Right lobe of liver (tissue), 4 donors: ENCODE measurements at regions not wholly inside any gene's neighbourhood (a gene's known extent, or its start where the extent isn't known, plus 50 kb on each side); places are given as distances from the start of the nearest gene placed in this dataset.

Experiments used
- POLR2A ChIP-seq: fragments of 450-650 bp; IDR thresholded peaks from one replicate; pipeline ENCODE4 v1.6.1; 2017; ENCODE audit warnings: antibody characterized with exemption, mild to moderate bottlenecking
- TF ChIP-seq, protein P1 (sequence below), 4 donors: fragments of 200-600 bp in 3 of 4; fragments of 450-650 bp in 1 of 4; IDR thresholded peaks; one replicate each; pipeline versions ENCODE4 v1.5.1 to v1.8.0; 2016 to 2022; ENCODE audit warnings: antibody characterized with exemption in 4 of 4, mild to moderate bottlenecking in 2 of 4
- donor health status: DM: no; HTN: no; CAD: no.
- donor health status: DM: no; HTN: no; CAD: no.
- donor health status: DM: no; HTN: yes; CAD: no.

DNA sequence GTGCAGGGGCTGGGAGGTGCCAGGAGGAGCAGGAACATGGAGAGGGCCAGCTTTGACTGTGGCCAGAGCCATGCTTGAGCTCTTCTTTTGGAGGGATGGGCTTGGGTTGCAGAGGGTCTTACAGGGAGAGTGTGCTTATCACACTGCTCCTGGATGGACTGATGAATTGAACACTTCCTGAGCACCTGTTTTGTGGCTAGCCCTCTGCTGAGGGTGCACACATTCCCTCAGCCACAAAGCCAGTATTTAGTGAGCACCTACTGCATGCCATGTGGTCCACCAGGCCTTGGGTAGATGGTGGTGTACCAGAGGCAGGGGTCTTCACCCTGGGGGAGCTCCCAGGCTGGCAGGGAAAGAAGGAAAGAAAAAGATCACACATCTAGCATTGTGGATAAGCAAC, 118.9 kb downstream of the SLC25A47 start:
- TF ChIP-seq, protein P1, sequence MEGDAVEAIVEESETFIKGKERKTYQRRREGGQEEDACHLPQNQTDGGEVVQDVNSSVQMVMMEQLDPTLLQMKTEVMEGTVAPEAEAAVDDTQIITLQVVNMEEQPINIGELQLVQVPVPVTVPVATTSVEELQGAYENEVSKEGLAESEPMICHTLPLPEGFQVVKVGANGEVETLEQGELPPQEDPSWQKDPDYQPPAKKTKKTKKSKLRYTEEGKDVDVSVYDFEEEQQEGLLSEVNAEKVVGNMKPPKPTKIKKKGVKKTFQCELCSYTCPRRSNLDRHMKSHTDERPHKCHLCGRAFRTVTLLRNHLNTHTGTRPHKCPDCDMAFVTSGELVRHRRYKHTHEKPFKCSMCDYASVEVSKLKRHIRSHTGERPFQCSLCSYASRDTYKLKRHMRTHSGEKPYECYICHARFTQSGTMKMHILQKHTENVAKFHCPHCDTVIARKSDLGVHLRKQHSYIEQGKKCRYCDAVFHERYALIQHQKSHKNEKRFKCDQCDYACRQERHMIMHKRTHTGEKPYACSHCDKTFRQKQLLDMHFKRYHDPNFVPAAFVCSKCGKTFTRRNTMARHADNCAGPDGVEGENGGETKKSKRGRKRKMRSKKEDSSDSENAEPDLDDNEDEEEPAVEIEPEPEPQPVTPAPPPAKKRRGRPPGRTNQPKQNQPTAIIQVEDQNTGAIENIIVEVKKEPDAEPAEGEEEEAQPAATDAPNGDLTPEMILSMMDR (IDR thresholded peaks at IDR 0.05): no peak
- no peak for TF ChIP-seq POLR2A
